ENCODE measurements at regions not wholly inside any gene's neighbourhood (a gene's known extent, or its start where the extent isn't known, plus 50 kb on each side); places are given as distances from the start of the nearest gene placed in this dataset.

DNA sequence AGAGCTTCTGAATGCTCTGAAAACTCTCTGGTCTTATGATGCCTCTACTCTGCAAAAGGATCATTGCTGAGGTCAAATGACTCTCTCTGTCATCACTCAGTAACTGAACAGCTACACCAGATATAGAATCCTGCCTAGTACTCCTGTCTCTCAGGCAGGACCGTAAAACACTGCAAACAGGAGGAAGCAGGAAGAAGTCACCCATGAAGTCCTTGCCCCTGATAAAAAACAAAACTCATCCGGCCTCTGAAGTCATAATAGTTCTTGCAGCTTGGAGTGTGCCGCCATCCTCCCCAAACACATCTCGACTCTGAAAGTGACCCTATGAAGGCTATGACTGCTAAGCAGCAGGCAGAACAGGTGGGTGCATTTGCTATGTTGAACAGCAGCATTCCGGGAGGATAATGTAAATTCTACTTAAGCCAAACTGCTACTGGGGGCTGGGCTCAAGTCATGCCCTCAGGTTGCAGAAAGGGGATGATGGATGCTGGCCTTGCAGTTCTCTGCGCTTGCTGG, 81.9 kb upstream of the FAM169A start (continued):
- TF ChIP-seq BCLAF1 (IDR thresholded peaks at IDR 0.05; ENCODE audit: borderline replicate concordance in 1 of 2, control insufficient read depth in 1 of 2, low read depth in 2 of 2, low read length in 1 of 2) (no peak), SMC3 (conservative IDR thresholded peaks at IDR 0.05; ENCODE audit: insufficient read depth, low read depth, low read length) (no peak), CBX2 (IDR thresholded peaks at IDR 0.05; ENCODE audit: insufficient read depth, low read length, poor library complexity, severe bottlenecking) (no peak)

DNA sequence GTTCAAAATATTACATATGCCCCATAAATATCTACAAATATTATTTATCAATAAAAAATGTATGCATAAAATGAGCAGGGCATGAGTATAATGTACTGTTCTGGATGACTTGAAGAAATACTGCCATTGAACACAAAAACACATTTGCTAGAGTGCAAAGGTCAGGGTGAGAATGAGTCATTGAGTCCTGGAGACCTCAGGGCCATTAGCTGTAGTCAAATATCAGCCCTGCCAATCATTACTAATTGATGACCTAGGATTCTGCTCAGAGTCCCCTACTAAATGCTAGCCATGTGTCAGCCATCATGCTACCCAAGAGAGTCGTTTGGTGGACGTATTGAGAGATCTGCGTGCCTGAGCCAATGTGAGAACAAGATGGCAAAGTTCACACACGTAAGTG, 80.3 kb upstream of the FAM169A start:
- H3K9me3 ChIP-seq (replicated peaks; ENCODE audit: control insufficient read depth, insufficient read depth, low read depth, low read length): no peaks in the 10 kb centered on the region
- H3K27ac ChIP-seq (ENCODE audit: extremely low read depth, low read depth, low read length): no peak overlapping the region
- H3K4me1 ChIP-seq (replicated peaks in 1 of 2; ENCODE audit: control insufficient read depth in 2 of 2, insufficient read depth in 2 of 2, low read length in 2 of 2): no peaks in the 10 kb centered on the region
- H3K9me1 ChIP-seq (ENCODE audit: control insufficient read depth, insufficient read depth, low read length): no peaks in the 10 kb centered on the region
- H3K9ac ChIP-seq (ENCODE audit: insufficient read depth in 1 of 2, low read depth in 2 of 2, low read length in 2 of 2): no peak overlapping the region
- BruUV-seq (replicated peaks): no TSS peak
- FAIRE-seq (no peak), ATAC-seq (no peak), DNase-seq (ENCODE audit: extremely low read depth in 1 of 4, low spot score in 3 of 4) (no peak)
- H3K27me3 ChIP-seq (ENCODE audit: control insufficient read depth in 2 of 2, insufficient read depth in 2 of 2, low read length in 2 of 2): peaks cover 4 to 6% of the 10 kb centered on the region in 2 experiments; a peak in 2 of 5 replicates
- in situ Hi-C loops (cut with MboI): no loop called here
- no peak overlapping the region for H2AFZ ChIP-seq (ENCODE audit: low read depth, low read length)
- H3K36me3 ChIP-seq (ENCODE audit: control insufficient read depth, insufficient read depth, low read length): no peaks in the 10 kb centered on the region
- H3K4me3 ChIP-seq: no peak overlapping the region
- no peak for TF ChIP-seq ZNF830 (CRISPR knock-in tag; IDR thresholded peaks at IDR 0.05)
- TF ChIP-seq FIP1L1 (IDR thresholded peaks at IDR 0.05; ENCODE audit: low read depth, low read length, poor library complexity, severe bottlenecking): no peak
- TF ChIP-seq, protein P1, sequence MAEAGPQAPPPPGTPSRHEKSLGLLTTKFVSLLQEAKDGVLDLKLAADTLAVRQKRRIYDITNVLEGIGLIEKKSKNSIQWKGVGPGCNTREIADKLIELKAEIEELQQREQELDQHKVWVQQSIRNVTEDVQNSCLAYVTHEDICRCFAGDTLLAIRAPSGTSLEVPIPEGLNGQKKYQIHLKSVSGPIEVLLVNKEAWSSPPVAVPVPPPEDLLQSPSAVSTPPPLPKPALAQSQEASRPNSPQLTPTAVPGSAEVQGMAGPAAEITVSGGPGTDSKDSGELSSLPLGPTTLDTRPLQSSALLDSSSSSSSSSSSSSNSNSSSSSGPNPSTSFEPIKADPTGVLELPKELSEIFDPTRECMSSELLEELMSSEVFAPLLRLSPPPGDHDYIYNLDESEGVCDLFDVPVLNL (CRISPR knock-in tag; IDR thresholded peaks at IDR 0.05; ENCODE audit: low read depth): no peak
- TF ChIP-seq ZNF589 (CRISPR knock-in tag; IDR thresholded peaks at IDR 0.05; ENCODE audit: low read depth): no peak
- no peak for TF ChIP-seq MLLT1 (IDR thresholded peaks at IDR 0.05)
- TF ChIP-seq EP300 (IDR thresholded peaks at IDR 0.05; ENCODE audit: low read length): no peak
- TF ChIP-seq DDX20 (tag; IDR thresholded peaks at IDR 0.05; ENCODE audit: low read depth): no peak
- TF ChIP-seq ZNF780A (CRISPR knock-in tag; IDR thresholded peaks at IDR 0.05): no peak
- TF ChIP-seq MBD2 (IDR thresholded peaks at IDR 0.05; ENCODE audit: borderline replicate concordance, low read depth): no peak
- TF ChIP-seq DACH1 (IDR thresholded peaks at IDR 0.05; ENCODE audit: partially characterized antibody): no peak
- no peak overlapping the region for H3K4me2 ChIP-seq (ENCODE audit: insufficient read depth, low read length)
- intact Hi-C loops (cut with micrococcal nuclease): no loop called here
- no peaks in the 10 kb centered on the region for H4K20me1 ChIP-seq (replicated peaks; ENCODE audit: control insufficient read depth, insufficient read depth, low read length)
- 0% methylated on average over 4 of the region's 4 CpGs for WGBS (ENCODE audit: insufficient coverage, low coverage, missing lambda C conversion rate)
- ChIA-PET POLR2A (no interaction called here), CTCF (ENCODE audit: low intra/inter-chr PET ratio) (no interaction called here)
- no peaks in the 10 kb centered on the region for H3K79me2 ChIP-seq (ENCODE audit: control insufficient read depth, insufficient read depth, low read length)

Measured in K562 (cell line).